ENCODE measurements at regions not wholly inside any gene's neighbourhood (a gene's known extent, or its start where the extent isn't known, plus 50 kb on each side); places are given as distances from the start of the nearest gene placed in this dataset.
"Not testable (repeated sequence)": the region's sequence is repeated elsewhere in the genome, so short reads cannot be mapped to it uniquely, and the experiment has no call there.

DNA sequence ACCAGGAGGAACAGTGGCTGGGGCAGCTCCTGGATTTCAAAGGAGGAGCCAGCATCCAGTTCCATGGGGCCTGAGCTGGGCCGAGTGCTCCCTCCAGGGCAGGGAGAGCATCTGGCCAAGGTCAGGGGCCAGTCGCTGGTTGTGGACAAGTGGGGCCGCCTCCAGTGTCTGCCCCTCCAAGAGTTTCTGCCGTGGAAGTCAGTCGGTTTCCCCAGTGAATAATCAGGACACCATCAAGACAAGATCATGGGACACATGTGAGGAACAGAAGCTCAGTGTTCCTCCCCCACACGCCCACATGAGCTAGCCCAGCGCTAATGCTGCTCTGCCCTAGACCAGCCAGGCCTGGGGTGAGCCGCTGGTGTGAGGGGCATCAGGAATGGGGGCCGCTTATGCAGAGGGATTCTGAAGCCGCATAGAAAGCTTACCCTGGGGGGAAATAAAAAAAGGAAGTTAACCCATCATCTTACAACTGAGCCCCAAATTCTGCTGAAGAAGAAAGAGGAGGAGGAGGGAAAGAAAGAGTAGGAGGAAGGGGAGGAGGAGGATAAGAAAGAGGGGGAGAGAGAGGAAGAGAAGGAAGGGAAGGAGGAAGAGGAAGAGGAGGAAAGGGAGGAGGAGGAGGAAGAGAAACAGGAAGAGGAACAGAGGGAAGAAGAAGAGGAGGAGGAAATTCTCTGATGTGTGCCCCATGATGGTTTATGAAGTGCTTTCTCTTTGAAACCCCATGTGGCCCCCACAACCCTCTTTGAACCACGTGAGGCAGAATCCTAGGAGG lies 198.4 kb downstream of the MATN1 start:
- Histone ChIP-seq H3K79me2 (ENCODE audit: control insufficient read depth, insufficient read depth, low read length) (no peaks in the 10 kb centered on the region), H3K9ac (ENCODE audit: control insufficient read depth, insufficient read depth, low read length) (no peak overlapping the region), H3K27me3 (replicated peaks in 1 of 2; ENCODE audit: control insufficient read depth in 2 of 2, insufficient read depth in 2 of 2, low read length in 1 of 2) (peaks cover 0 to 2% of the 10 kb centered on the region in 2 experiments; a peak in 2 of 4 replicates), H3K9me3 (replicated peaks; ENCODE audit: control insufficient read depth, insufficient read depth, low read length) (no peaks in the 10 kb centered on the region), H3K4me1 (ENCODE audit: control insufficient read depth, insufficient read depth, low read length) (no peaks in the 10 kb centered on the region), H2AFZ (ENCODE audit: control insufficient read depth, low read depth, low read length) (no peak overlapping the region), H3K4me3 (no peak overlapping the region), H3K27ac (ENCODE audit: control insufficient read depth, insufficient read depth) (no peak overlapping the region), H4K20me1 (ENCODE audit: control insufficient read depth, insufficient read depth) (no peaks in the 10 kb centered on the region), H3K36me3 (ENCODE audit: control insufficient read depth in 2 of 2, insufficient read depth in 2 of 2, low read length in 1 of 2) (no peaks in the 10 kb centered on the region), H3K4me2 (ENCODE audit: control insufficient read depth, insufficient read depth) (no peak overlapping the region)
- FAIRE-seq (no peak), DNase-seq (ENCODE audit: low read depth, low spot score) (no peak), ATAC-seq (no peak)
- 12% methylated on average over 11 of the region's 11 CpGs for WGBS (ENCODE audit: insufficient coverage, insufficient replicate concordance, low lambda C conversion rate, missing lambda C conversion rate)
- SMC1A ChIA-PET (ENCODE audit: uncharacterized antibody, unreplicated experiment), result no interaction called here
- POLR2A ChIA-PET, result no interaction called here
- in situ Hi-C loops (cut with MboI) (no loop called here), intact Hi-C loops (cut with micrococcal nuclease; ENCODE audit: unreplicated experiment) (no loop called here)
- RAD21 ChIA-PET (ENCODE audit: unreplicated experiment), result no interaction called here
- no peak for TF ChIP-seq RUNX3 (IDR thresholded peaks at IDR 0.05; ENCODE audit: low read length)
- TF ChIP-seq, protein P1, sequence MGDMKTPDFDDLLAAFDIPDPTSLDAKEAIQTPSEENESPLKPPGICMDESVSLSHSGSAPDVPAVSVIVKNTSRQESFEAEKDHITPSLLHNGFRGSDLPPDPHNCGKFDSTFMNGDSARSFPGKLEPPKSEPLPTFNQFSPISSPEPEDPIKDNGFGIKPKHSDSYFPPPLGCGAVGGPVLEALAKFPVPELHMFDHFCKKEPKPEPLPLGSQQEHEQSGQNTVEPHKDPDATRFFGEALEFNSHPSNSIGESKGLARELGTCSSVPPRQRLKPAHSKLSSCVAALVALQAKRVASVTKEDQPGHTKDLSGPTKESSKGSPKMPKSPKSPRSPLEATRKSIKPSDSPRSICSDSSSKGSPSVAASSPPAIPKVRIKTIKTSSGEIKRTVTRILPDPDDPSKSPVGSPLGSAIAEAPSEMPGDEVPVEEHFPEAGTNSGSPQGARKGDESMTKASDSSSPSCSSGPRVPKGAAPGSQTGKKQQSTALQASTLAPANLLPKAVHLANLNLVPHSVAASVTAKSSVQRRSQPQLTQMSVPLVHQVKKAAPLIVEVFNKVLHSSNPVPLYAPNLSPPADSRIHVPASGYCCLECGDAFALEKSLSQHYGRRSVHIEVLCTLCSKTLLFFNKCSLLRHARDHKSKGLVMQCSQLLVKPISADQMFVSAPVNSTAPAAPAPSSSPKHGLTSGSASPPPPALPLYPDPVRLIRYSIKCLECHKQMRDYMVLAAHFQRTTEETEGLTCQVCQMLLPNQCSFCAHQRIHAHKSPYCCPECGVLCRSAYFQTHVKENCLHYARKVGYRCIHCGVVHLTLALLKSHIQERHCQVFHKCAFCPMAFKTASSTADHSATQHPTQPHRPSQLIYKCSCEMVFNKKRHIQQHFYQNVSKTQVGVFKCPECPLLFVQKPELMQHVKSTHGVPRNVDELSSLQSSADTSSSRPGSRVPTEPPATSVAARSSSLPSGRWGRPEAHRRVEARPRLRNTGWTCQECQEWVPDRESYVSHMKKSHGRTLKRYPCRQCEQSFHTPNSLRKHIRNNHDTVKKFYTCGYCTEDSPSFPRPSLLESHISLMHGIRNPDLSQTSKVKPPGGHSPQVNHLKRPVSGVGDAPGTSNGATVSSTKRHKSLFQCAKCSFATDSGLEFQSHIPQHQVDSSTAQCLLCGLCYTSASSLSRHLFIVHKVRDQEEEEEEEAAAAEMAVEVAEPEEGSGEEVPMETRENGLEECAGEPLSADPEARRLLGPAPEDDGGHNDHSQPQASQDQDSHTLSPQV (IDR thresholded peaks at IDR 0.05), result no peak
- no peak for TF ChIP-seq RB1 (IDR thresholded peaks at IDR 0.05; ENCODE audit: borderline replicate concordance)
- TF ChIP-seq MYB (IDR thresholded peaks at IDR 0.05; ENCODE audit: borderline replicate concordance, low read depth, low read length), result no peak
- TF ChIP-seq, protein P2, sequence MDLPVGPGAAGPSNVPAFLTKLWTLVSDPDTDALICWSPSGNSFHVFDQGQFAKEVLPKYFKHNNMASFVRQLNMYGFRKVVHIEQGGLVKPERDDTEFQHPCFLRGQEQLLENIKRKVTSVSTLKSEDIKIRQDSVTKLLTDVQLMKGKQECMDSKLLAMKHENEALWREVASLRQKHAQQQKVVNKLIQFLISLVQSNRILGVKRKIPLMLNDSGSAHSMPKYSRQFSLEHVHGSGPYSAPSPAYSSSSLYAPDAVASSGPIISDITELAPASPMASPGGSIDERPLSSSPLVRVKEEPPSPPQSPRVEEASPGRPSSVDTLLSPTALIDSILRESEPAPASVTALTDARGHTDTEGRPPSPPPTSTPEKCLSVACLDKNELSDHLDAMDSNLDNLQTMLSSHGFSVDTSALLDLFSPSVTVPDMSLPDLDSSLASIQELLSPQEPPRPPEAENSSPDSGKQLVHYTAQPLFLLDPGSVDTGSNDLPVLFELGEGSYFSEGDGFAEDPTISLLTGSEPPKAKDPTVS (IDR thresholded peaks at IDR 0.05; ENCODE audit: low read depth, low read length), result no peak
- TF ChIP-seq SMC3 (IDR thresholded peaks at IDR 0.05; ENCODE audit: borderline replicate concordance, low read length), result no peak
- TF ChIP-seq, protein P3, sequence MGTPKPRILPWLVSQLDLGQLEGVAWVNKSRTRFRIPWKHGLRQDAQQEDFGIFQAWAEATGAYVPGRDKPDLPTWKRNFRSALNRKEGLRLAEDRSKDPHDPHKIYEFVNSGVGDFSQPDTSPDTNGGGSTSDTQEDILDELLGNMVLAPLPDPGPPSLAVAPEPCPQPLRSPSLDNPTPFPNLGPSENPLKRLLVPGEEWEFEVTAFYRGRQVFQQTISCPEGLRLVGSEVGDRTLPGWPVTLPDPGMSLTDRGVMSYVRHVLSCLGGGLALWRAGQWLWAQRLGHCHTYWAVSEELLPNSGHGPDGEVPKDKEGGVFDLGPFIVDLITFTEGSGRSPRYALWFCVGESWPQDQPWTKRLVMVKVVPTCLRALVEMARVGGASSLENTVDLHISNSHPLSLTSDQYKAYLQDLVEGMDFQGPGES (IDR thresholded peaks at IDR 0.05), result no peak
- no peak for TF ChIP-seq NBN (IDR thresholded peaks at IDR 0.05)
- TF ChIP-seq KAT2A (conservative IDR thresholded peaks at IDR 0.05; ENCODE audit: control insufficient read depth, low read depth, low read length), result no peak
- TF ChIP-seq POLR2A (IDR thresholded peaks at IDR 0.05; ENCODE audit: low read depth, low read length), result no peak
- no TSS peak for BruUV-seq (replicated peaks)
- CTCF ChIA-PET, result no interaction called here

DNA sequence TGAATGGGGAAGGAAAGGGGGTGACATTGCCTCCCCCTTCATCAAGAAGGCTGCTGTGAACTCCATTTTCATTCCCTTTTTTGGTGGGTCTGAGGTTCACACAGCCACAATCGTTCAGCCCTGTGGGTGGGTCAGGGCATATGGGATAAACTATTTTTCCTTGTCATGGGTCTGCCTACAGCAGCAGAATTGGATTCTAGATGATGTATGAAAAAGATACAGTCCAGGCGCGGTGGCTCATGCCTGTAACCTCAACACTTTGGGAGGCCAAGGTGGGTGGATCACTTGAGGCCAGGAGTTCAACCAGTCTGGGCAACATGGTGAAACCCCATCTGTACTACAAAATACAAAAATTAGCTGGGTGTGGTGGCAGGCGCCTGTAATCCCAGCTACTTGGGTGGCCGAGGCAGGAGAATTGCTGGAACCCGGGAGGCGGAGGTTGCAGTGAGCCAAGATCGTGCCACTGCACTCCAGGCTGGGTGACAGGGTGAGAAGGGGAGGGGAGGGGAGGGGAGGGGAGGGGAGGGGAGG lies 199.3 kb downstream of the MATN1 start:
- not testable (repeated sequence) for H3K4me3 ChIP-seq; BruUV-seq (replicated peaks); H3K4me2 ChIP-seq (ENCODE audit: control insufficient read depth, insufficient read depth)

More for the DNA sequence above, 199.3 kb downstream of the MATN1 start:
- FAIRE-seq; H3K9me3 ChIP-seq (replicated peaks; ENCODE audit: control insufficient read depth, insufficient read depth, low read length); H3K9ac ChIP-seq (ENCODE audit: control insufficient read depth, insufficient read depth, low read length); intact Hi-C loops (cut with micrococcal nuclease; ENCODE audit: unreplicated experiment); H3K27ac ChIP-seq (ENCODE audit: control insufficient read depth, insufficient read depth); H3K27me3 ChIP-seq (replicated peaks in 1 of 2; ENCODE audit: control insufficient read depth in 2 of 2, insufficient read depth in 2 of 2, low read length in 1 of 2); POLR2A ChIA-PET; H3K4me1 ChIP-seq (ENCODE audit: control insufficient read depth, insufficient read depth, low read length); ATAC-seq; H2AFZ ChIP-seq (ENCODE audit: control insufficient read depth, low read depth, low read length); H4K20me1 ChIP-seq (ENCODE audit: control insufficient read depth, insufficient read depth); in situ Hi-C loops (cut with MboI); CTCF ChIA-PET; RAD21 ChIA-PET (ENCODE audit: unreplicated experiment); H3K79me2 ChIP-seq (ENCODE audit: control insufficient read depth, insufficient read depth, low read length); DNase-seq (ENCODE audit: low read depth, low spot score); H3K36me3 ChIP-seq (ENCODE audit: control insufficient read depth in 2 of 2, insufficient read depth in 2 of 2, low read length in 1 of 2); SMC1A ChIA-PET (ENCODE audit: uncharacterized antibody, unreplicated experiment): not testable (repeated sequence)
- WGBS (ENCODE audit: insufficient coverage, insufficient replicate concordance, low lambda C conversion rate, missing lambda C conversion rate), result 51% methylated on average over 5 of the region's 8 CpGs
